ENCODE measurements at regions not wholly inside any gene's neighbourhood (a gene's known extent, or its start where the extent isn't known, plus 50 kb on each side); places are given as distances from the start of the nearest gene placed in this dataset.

DNA sequence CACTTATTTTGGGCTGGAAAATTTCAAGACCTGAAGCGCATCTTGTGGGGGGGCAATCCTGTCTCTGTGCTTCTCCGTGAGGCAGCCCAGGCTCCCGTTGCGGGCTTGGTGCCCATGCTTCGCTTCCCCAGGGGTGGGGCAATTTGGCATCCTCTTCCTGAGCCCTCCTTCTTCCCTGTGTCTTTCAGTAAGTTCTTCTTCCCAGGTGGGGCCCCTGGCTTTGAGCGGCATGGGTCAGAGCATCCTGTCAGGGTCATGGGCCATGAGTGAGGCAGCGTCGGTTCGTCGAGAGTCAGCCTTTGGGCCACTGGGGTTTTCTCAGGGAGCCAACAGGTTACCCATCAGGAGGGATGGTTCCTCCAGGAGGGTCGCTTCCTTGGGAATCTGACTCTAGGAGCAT, 200.7 kb downstream of the UBE3A start:
- H3K9me2 ChIP-seq, result no peaks in the 10 kb centered on the region

GRCh38 chr15:25238716-25239470, 199.9 kb downstream of the UBE3A start:
- no peaks in the 10 kb centered on the region for H3K27me3 ChIP-seq (ENCODE audit: insufficient read depth)
- WGBS (ENCODE audit: low lambda C conversion rate), result 50% methylated on average over 4 of the region's 8 CpGs
- H3K9me2 ChIP-seq, result no peaks in the 10 kb centered on the region
- H3K4me2 ChIP-seq, result no peak overlapping the region
- POLR2A ChIA-PET, result no interaction called here
- no peaks in the 10 kb centered on the region for H3K9me3 ChIP-seq
- H3K9ac ChIP-seq, result no peak overlapping the region
- H2AFZ ChIP-seq (ENCODE audit: low read depth), result no peak overlapping the region
- TF ChIP-seq RXRA (IDR thresholded peaks at IDR 0.05; ENCODE audit: borderline replicate concordance, low read depth) (no peak), JUND (IDR thresholded peaks at IDR 0.05) (no peak), EP300 (IDR thresholded peaks at IDR 0.05; ENCODE audit: borderline replicate concordance in 1 of 2, low read depth in 1 of 2, low read length in 1 of 2) (no peak), FOSL2 (IDR thresholded peaks at IDR 0.05; ENCODE audit: borderline replicate concordance, low read depth) (no peak), SIN3A (IDR thresholded peaks at IDR 0.05; ENCODE audit: borderline replicate concordance, low read depth, low read length) (no peak), EZH2phosphoT487 (IDR thresholded peaks at IDR 0.05; ENCODE audit: borderline replicate concordance, low read depth) (no peak)
- TF ChIP-seq, protein P1, sequence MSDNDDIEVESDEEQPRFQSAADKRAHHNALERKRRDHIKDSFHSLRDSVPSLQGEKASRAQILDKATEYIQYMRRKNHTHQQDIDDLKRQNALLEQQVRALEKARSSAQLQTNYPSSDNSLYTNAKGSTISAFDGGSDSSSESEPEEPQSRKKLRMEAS (IDR thresholded peaks at IDR 0.05; ENCODE audit: low read depth), result no peak
- H3F3A ChIP-seq (replicated peaks; ENCODE audit: insufficient read depth), result no peaks in the 10 kb centered on the region
- H3K4me1 ChIP-seq (ENCODE audit: control insufficient read depth in 1 of 2, insufficient read depth in 2 of 2, low read depth in 1 of 2, low read length in 1 of 2), result no peaks in the 10 kb centered on the region
- no peak for DNase-seq
- no peaks in the 10 kb centered on the region for H4K20me1 ChIP-seq (ENCODE audit: insufficient read depth)
- no peak overlapping the region for H3K27ac ChIP-seq (ENCODE audit: low read depth in 2 of 2, low read length in 1 of 2)
- no peak overlapping the region for H3K4me3 ChIP-seq (ENCODE audit: low read depth in 2 of 2, low read length in 1 of 2)
- no peaks in the 10 kb centered on the region for H3K36me3 ChIP-seq (replicated peaks in 1 of 2; ENCODE audit: control insufficient read depth in 1 of 2, insufficient read depth in 2 of 2, low read length in 1 of 2)
- CTCF ChIA-PET, result no interaction called here
- no peaks in the 10 kb centered on the region for H3K79me2 ChIP-seq (ENCODE audit: insufficient read depth)

More for the DNA sequence above, 200.7 kb downstream of the UBE3A start:
- Histone ChIP-seq H3K4me2 (no peak overlapping the region), H3K9me3 (no peaks in the 10 kb centered on the region), H3K27ac (ENCODE audit: low read depth in 2 of 2, low read length in 1 of 2) (no peak overlapping the region), H3K79me2 (ENCODE audit: insufficient read depth) (no peaks in the 10 kb centered on the region), H3K4me3 (ENCODE audit: low read depth in 2 of 2, low read length in 1 of 2) (no peak overlapping the region), H2AFZ (ENCODE audit: low read depth) (no peak overlapping the region), H3F3A (replicated peaks; ENCODE audit: insufficient read depth) (no peaks in the 10 kb centered on the region), H3K27me3 (ENCODE audit: insufficient read depth) (no peaks in the 10 kb centered on the region), H4K20me1 (ENCODE audit: insufficient read depth) (no peaks in the 10 kb centered on the region), H3K4me1 (ENCODE audit: control insufficient read depth in 1 of 2, insufficient read depth in 2 of 2, low read depth in 1 of 2, low read length in 1 of 2) (no peaks in the 10 kb centered on the region), H3K36me3 (replicated peaks in 1 of 2; ENCODE audit: control insufficient read depth in 1 of 2, insufficient read depth in 2 of 2, low read length in 1 of 2) (no peaks in the 10 kb centered on the region), H3K9ac (no peak overlapping the region)
- CTCF ChIA-PET, result no interaction called here
- POLR2A ChIA-PET, result no interaction called here
- no peak for DNase-seq
- 17% methylated on average over 1 of the region's 11 CpGs for WGBS (ENCODE audit: low lambda C conversion rate)
- no peak for TF ChIP-seq POLR2AphosphoS5 (IDR thresholded peaks at IDR 0.05; ENCODE audit: low read depth, low read length)
- TF ChIP-seq CHD2 (IDR thresholded peaks at IDR 0.05; ENCODE audit: low read length, partially characterized antibody), result no peak
- TF ChIP-seq, protein P1 (IDR thresholded peaks at IDR 0.05; ENCODE audit: low read depth), result no peak
- TF ChIP-seq IRF3 (IDR thresholded peaks at IDR 0.05; ENCODE audit: low read depth, low read length), result no peak
- TF ChIP-seq ELF1 (IDR thresholded peaks at IDR 0.05), result no peak
- TF ChIP-seq SIN3A (IDR thresholded peaks at IDR 0.05; ENCODE audit: borderline replicate concordance, low read depth, low read length), result no peak
- no peak for TF ChIP-seq NFIC (IDR thresholded peaks at IDR 0.05; ENCODE audit: borderline replicate concordance)
- TF ChIP-seq ZBTB33 (IDR thresholded peaks at IDR 0.05; ENCODE audit: borderline replicate concordance, low read depth), result no peak
- no peak for TF ChIP-seq FOXJ3 (CRISPR knock-in tag; IDR thresholded peaks at IDR 0.05)
- no peak for TF ChIP-seq YY1 (IDR thresholded peaks at IDR 0.05; ENCODE audit: low read depth)
- no peak for TF ChIP-seq RCOR1 (IDR thresholded peaks at IDR 0.05; ENCODE audit: low read length)
